GM18867 (cell line): ENCODE measurements at regions not wholly inside any gene's neighbourhood (a gene's known extent, or its start where the extent isn't known, plus 50 kb on each side); places are given as distances from the start of the nearest gene placed in this dataset.

Source experiments
- ATAC-seq: cut with Tn5 transposase; IDR thresholded peaks from one replicate; pipeline ENCODE4 v1.9.1; 2021; ENCODE audit warnings: mild to moderate bottlenecking, moderate library complexity; ENCODE audit not compliant: unreplicated experiment

GRCh38 chr6:42512579-42512978 is 51.2 kb upstream of the UBR2 start:
- no peak for ATAC-seq

GRCh38 chr6:42511803-42512422 is 51.9 kb upstream of the UBR2 start:
- ATAC-seq, result no peak

- ATAC-seq, result no peak
Observed at GRCh38 chr6:42510795-42511194, 53.0 kb upstream of the UBR2 start.

- ATAC-seq, result no peak
Observed at GRCh38 chr6:42509765-42510164, 54.1 kb upstream of the UBR2 start.

- ATAC-seq, result no peak
Observed at GRCh38 chr6:42509256-42509655, 54.6 kb upstream of the UBR2 start.

GRCh38 chr6:42507901-42508300 is 55.9 kb upstream of the UBR2 start:
- no peak for ATAC-seq

- no peak for ATAC-seq
Observed at GRCh38 chr6:42507195-42507594, 55.5 kb upstream of the TRERF1 start.

GRCh38 chr6:42506070-42506469 is 54.3 kb upstream of the TRERF1 start:
- no peak for ATAC-seq

- ATAC-seq, result peak; percentile 22
Observed at GRCh38 chr6:42505385-42505718, 53.6 kb upstream of the TRERF1 start.

- ATAC-seq, result no peak
Observed at GRCh38 chr6:42503894-42504293, 52.2 kb upstream of the TRERF1 start.

GRCh38 chr6:42502990-42503389 is 51.3 kb upstream of the TRERF1 start:
- ATAC-seq, result no peak

- ATAC-seq, result no peak
Observed at GRCh38 chr6:42502127-42502526, 50.4 kb upstream of the TRERF1 start.
